ENCODE measurements at regions not wholly inside any gene's neighbourhood (a gene's known extent, or its start where the extent isn't known, plus 50 kb on each side); places are given as distances from the start of the nearest gene placed in this dataset.
A peak's percentile ranks its signal among the peaks of the same experiment; 100 is the strongest.

DNA sequence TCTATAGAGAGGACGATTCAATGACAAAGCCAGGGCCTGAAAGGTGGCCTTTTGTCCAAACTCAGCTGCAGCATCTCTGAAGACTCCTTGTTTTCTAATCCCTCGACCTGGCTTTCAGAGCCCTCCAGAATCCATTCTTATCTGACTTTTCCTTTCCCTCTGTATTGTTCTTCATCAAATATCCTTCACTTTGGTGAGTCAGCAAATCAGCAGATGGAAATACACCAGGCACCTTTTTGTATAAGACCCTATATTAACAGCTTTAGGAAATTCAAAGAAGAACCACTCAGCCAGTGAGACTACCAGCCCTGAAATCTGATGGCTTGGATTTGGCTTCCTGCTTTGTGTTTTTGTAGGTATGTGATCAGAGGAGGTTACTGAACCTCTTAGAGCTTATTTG is 81.9 kb upstream of the RAB11FIP2 start:
- Mint-ChIP-seq H3K27me3 (ENCODE audit: low read depth) (peaks cover 36% of the 10 kb centered on the region), H3K4me1 (peaks cover 7% of the 10 kb centered on the region), H3K27ac (no peak overlapping the region), H3K4me3 (no peak overlapping the region), H3K36me3 (no peaks in the 10 kb centered on the region), H3K9me3 (peaks cover 4% of the 10 kb centered on the region)
- no peak for DNase-seq (ENCODE audit: low spot score in 2 of 2, unreplicated experiment in 2 of 2)
- TF ChIP-seq, protein P1, sequence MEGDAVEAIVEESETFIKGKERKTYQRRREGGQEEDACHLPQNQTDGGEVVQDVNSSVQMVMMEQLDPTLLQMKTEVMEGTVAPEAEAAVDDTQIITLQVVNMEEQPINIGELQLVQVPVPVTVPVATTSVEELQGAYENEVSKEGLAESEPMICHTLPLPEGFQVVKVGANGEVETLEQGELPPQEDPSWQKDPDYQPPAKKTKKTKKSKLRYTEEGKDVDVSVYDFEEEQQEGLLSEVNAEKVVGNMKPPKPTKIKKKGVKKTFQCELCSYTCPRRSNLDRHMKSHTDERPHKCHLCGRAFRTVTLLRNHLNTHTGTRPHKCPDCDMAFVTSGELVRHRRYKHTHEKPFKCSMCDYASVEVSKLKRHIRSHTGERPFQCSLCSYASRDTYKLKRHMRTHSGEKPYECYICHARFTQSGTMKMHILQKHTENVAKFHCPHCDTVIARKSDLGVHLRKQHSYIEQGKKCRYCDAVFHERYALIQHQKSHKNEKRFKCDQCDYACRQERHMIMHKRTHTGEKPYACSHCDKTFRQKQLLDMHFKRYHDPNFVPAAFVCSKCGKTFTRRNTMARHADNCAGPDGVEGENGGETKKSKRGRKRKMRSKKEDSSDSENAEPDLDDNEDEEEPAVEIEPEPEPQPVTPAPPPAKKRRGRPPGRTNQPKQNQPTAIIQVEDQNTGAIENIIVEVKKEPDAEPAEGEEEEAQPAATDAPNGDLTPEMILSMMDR (IDR thresholded peaks at IDR 0.05; ENCODE audit: unreplicated experiment), result no peak

DNA sequence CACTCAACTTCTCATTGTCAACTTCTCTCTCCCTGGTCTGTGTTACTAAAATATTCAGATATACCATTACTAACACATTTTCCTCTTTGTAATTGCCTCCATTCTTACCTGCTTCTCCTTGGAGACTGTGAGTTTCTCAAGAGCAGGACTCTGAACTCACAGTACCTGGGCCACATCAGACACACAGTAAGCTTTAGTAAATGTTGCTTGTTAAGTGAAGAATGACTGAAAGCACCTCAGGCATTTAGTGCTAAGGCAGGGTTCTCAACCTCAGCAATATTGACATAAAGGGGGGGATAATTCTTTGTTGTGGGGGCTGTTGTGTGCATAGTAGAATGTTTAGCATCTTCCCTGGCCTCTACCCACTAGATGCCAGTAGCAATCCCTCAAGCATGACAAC is 72.0 kb upstream of the RAB11FIP2 start:
- H3K4me1 Mint-ChIP-seq, result peaks cover 20% of the 10 kb centered on the region
- H3K27me3 Mint-ChIP-seq (ENCODE audit: low read depth), result peaks cover 48% of the 10 kb centered on the region
- H3K36me3 Mint-ChIP-seq, result no peaks in the 10 kb centered on the region

DNA sequence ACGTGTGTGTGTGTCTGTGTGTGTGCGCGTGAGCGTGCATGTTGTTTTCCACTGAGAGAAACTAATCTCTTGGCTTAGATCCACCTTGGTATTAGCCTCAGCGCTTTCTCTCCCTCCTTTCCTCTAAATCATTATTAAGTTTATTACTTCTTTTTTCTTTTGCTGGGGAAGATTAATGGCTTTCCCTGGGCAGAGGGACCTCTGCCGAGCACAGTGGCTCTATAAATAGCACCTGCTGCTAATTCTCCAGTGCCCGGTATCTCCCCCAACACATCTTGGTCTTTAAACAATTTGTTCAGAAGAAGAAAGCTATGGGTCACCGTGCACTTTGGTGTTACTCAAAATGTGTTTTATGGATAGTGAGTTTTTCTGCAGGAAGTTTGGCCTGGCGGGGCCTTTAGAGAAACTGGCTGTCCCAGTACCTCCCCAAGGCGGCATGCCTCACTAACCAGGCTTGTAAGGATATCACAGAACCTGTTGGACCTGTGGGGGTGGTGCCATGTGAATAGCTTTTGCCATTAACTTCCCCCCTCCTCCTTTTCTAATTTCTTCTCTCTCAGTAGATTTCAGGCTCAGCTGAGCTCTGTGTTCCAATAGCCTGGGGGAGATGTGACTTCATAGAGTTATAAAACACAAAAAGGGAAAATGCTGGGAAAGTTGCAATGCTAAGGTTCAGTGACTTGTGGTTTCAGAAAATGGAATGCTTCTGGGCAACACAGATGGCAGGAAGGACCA is 70.1 kb upstream of the RAB11FIP2 start:
- TF ChIP-seq, protein P1 (IDR thresholded peaks at IDR 0.05; ENCODE audit: unreplicated experiment), result no peak
- no peaks in the 10 kb centered on the region for H3K9me3 Mint-ChIP-seq
- H3K36me3 Mint-ChIP-seq, result no peaks in the 10 kb centered on the region
- H3K4me3 Mint-ChIP-seq, result no peak overlapping the region
- H3K27ac Mint-ChIP-seq, result peak overlapping the region; percentile 14
- H3K27me3 Mint-ChIP-seq (ENCODE audit: low read depth), result peaks cover 55% of the 10 kb centered on the region
- peaks cover 20% of the 10 kb centered on the region for H3K4me1 Mint-ChIP-seq
- no peak for DNase-seq (ENCODE audit: low spot score in 2 of 2, unreplicated experiment in 2 of 2)

More for the DNA sequence above, 72.0 kb upstream of the RAB11FIP2 start:
- Mint-ChIP-seq H3K9me3 (peaks cover 4% of the 10 kb centered on the region), H3K27ac (no peak overlapping the region), H3K4me3 (no peak overlapping the region)
- no peak for DNase-seq (ENCODE audit: low spot score in 2 of 2, unreplicated experiment in 2 of 2)
- TF ChIP-seq, protein P1 (IDR thresholded peaks at IDR 0.05; ENCODE audit: unreplicated experiment), result no peak

DNA sequence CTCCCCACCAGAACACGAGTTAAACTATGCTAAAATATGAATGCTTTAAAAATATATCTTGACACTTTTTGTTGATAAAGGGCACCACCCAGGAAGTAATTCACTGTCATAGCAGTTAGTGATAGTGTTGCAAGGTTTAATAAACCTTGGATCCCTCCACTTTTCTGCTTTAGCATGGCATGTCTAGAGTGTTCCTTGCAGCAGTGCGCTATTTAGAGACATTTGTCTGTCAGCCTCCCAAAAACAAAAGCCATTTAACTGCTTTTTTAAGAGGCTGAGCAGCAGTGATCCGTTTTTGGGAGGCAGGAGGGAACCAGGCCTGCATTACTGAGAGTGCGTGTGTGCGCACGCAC is 69.6 kb upstream of the RAB11FIP2 start:
- no peaks in the 10 kb centered on the region for H3K9me3 Mint-ChIP-seq
- H3K4me1 Mint-ChIP-seq, result peaks cover 20% of the 10 kb centered on the region
- DNase-seq (ENCODE audit: low spot score in 2 of 2, unreplicated experiment in 2 of 2), result no peak
- peaks cover 56% of the 10 kb centered on the region for H3K27me3 Mint-ChIP-seq (ENCODE audit: low read depth)
- TF ChIP-seq, protein P1 (IDR thresholded peaks at IDR 0.05; ENCODE audit: unreplicated experiment), result no peak
- H3K27ac Mint-ChIP-seq, result no peak overlapping the region
- H3K36me3 Mint-ChIP-seq, result no peaks in the 10 kb centered on the region
- H3K4me3 Mint-ChIP-seq, result no peak overlapping the region

DNA sequence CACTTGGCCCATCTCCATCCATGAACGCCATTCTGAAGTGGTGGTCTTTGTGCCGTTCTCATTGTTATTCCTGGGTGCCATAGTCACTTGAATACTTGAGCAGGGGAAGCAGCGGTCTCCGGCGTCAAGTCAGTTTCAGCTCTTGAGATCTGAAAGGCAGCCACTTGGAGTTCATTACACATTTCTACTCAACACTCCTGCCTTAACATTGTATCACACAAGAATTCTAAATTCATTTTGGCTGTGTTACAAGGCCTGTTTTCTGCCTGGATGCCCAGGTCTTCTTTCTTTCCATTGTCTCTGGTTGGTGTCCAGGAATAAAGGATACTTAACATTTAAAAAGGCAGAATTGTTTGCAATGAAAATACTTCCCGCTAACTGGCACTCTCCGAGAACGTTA is 69.0 kb upstream of the RAB11FIP2 start:
- Mint-ChIP-seq H3K4me1 (peaks cover 20% of the 10 kb centered on the region), H3K9me3 (no peaks in the 10 kb centered on the region)
- TF ChIP-seq, protein P1 (IDR thresholded peaks at IDR 0.05; ENCODE audit: unreplicated experiment), result no peak

More for the DNA sequence above, 69.0 kb upstream of the RAB11FIP2 start:
- H3K4me3 Mint-ChIP-seq, result no peak overlapping the region
- H3K36me3 Mint-ChIP-seq, result no peaks in the 10 kb centered on the region
- peaks cover 54% of the 10 kb centered on the region for H3K27me3 Mint-ChIP-seq (ENCODE audit: low read depth)
- DNase-seq (ENCODE audit: low spot score in 2 of 2, unreplicated experiment in 2 of 2), result no peak
- H3K27ac Mint-ChIP-seq, result no peak overlapping the region
